HepG2 (cell line): ENCODE measurements at regions not wholly inside any gene's neighbourhood (a gene's known extent, or its start where the extent isn't known, plus 50 kb on each side); places are given as distances from the start of the nearest gene placed in this dataset.
"Not testable (repeated sequence)": the region's sequence is repeated elsewhere in the genome, so short reads cannot be mapped to it uniquely, and the experiment has no call there.

Experiments used
- ATAC-seq: fragments of 200-7000 bp; cut with Tn5 transposase; 3 replicates; pipeline ENCODE4 v1.9.1; 2020; ENCODE audit warnings: mild to moderate bottlenecking, moderate library complexity
- BruUV-seq: library from RNA; stranded (reverse); fragments of 400-500 nt; replicated peaks from 2 replicates; lab custom pipeline; 2021; lab: Mats Ljungman, UMichigan
- CTCF ChIA-PET: fragments of 300-600 bp; formaldehyde crosslinking; extraction: SDS; loops from one replicate; lab custom pipeline; 2021; ENCODE audit warnings: low total read pairs, inconsistent platforms, low intra/inter-chr PET ratio; lab: Yijun Ruan, JAX
- POLR2A ChIA-PET: fragments of 350-600 bp; sonication (Branson Sonifier 250); formaldehyde crosslinking; loops from one replicate; lab custom pipeline; 2020; ENCODE audit warnings: antibody characterized with exemption, inconsistent platforms; lab: Yijun Ruan, JAX
- DNase-seq: peaks from one replicate; pipeline ENCODE4 v3.0.0-alpha.2; 2015; ENCODE audit warnings: low spot score
- FAIRE-seq: peaks from 3 replicates; lab custom pipeline; 2011; peaks lifted over from hg19 to GRCh38; lab: Jason Lieb, UNC
- H2AFZ ChIP-seq: one replicate; pipeline ENCODE4 v1.6.1; 2011; ENCODE audit warnings: low read length, inconsistent platforms
- H3K27ac ChIP-seq: fragments of 300-600 bp; 3 replicates; pipeline ENCODE4 v1.8.0; 2011; ENCODE audit warnings: mixed run types, mild to moderate bottlenecking, mixed read lengths, low read length, inconsistent platforms; ENCODE audit not compliant: insufficient read depth; ENCODE audit errors: extremely low read length
- H3K27me3 ChIP-seq, 2 experiments: fragments of 200-600 bp in 1 of 2; 2 replicates in 1 of 2; 3 replicates in 1 of 2; pipeline versions ENCODE4 v1.6.0 to v1.8.0; 2011; ENCODE audit warnings: low read length in 2 of 2, mild to moderate bottlenecking in 2 of 2, moderate library complexity in 2 of 2, inconsistent platforms in 1 of 2; ENCODE audit not compliant: insufficient read depth in 2 of 2, control insufficient read depth in 1 of 2
- H3K36me3 ChIP-seq, 2 experiments: fragments of 200-600 bp in 1 of 2; replicated peaks in 1 of 2; 2 replicates in 1 of 2; 3 replicates in 1 of 2; pipeline versions ENCODE4 v1.5.1 to v1.8.0; 2011; ENCODE audit warnings: low read length in 2 of 2, inconsistent platforms in 1 of 2; ENCODE audit not compliant: insufficient read depth in 2 of 2, control insufficient read depth in 1 of 2
- H3K4me1 ChIP-seq: 2 replicates; pipeline ENCODE4 v1.5.1; 2012; ENCODE audit warnings: low read length, inconsistent platforms; ENCODE audit not compliant: insufficient read depth
- H3K4me2 ChIP-seq: 2 replicates; pipeline ENCODE4 v1.6.0; 2011; ENCODE audit warnings: low read depth, low read length, inconsistent platforms
- H3K4me3 ChIP-seq, 3 experiments: fragments of 200-600 bp in 1 of 3; sonication (generic), shearing (Covaris generic) in 1 of 3; replicated peaks in 1 of 3; 2 replicates each; pipeline ENCODE4 v1.5.1; 2011 to 2016; ENCODE audit warnings: low read length in 3 of 3, inconsistent platforms in 2 of 3, low read depth in 2 of 3, mild to moderate bottlenecking in 2 of 3, control low read depth in 1 of 3, mixed read lengths in 1 of 3; ENCODE audit not compliant: insufficient read depth in 1 of 3
- H3K79me2 ChIP-seq: one replicate; pipeline ENCODE4 v1.6.1; 2011; ENCODE audit warnings: low read length, inconsistent platforms; ENCODE audit not compliant: insufficient read depth
- H3K9ac ChIP-seq: 2 replicates; pipeline ENCODE4 v1.6.0; 2011; ENCODE audit warnings: mild to moderate bottlenecking, low read depth, low read length, inconsistent platforms; ENCODE audit not compliant: insufficient read depth
- H3K9me3 ChIP-seq: 2 replicates; pipeline ENCODE4 v1.5.1; 2012; ENCODE audit warnings: mild to moderate bottlenecking, low read length
- H4K20me1 ChIP-seq: 2 replicates; pipeline ENCODE4 v1.6.0; 2011; ENCODE audit warnings: inconsistent platforms, mild to moderate bottlenecking, low read length, moderate library complexity; ENCODE audit not compliant: insufficient read depth
- CEBPG ChIP-seq: IDR thresholded peaks from 2 replicates; pipeline ENCODE4 v1.6.1; 2016
- FOXA3 ChIP-seq: IDR thresholded peaks from 2 replicates; pipeline ENCODE4 v1.6.1; 2016; ENCODE audit warnings: missing genetic modification reagents, missing compliant biosample characterization
- HOXA5 ChIP-seq: sonication (generic); formaldehyde crosslinking; IDR thresholded peaks from 2 replicates; pipeline ENCODE4 v1.4.0; 2020; ENCODE audit warnings: missing genetic modification reagents
- KDM3A ChIP-seq: IDR thresholded peaks from 2 replicates; pipeline ENCODE4 v1.6.1; 2018; ENCODE audit warnings: low read depth, missing compliant biosample characterization
- MIXL1 ChIP-seq: IDR thresholded peaks from 2 replicates; pipeline ENCODE4 v1.6.1; 2016
- SIX1 ChIP-seq: sonication (generic); formaldehyde crosslinking; IDR thresholded peaks from 2 replicates; pipeline ENCODE4 v1.4.0; 2020; ENCODE audit warnings: missing genetic modification reagents, borderline replicate concordance
- TRIM24 ChIP-seq: sonication (generic); formaldehyde crosslinking; IDR thresholded peaks from 2 replicates; pipeline ENCODE4 v1.8.0; 2022; ENCODE audit warnings: mild to moderate bottlenecking, missing genetic modification reagents
- whole genome bisulfite sequencing: methylation state at CpG from one replicate; pipeline ENCODE4 v1.1.6; 2017; ENCODE audit warnings: low lambda C conversion rate; 5-methylcytosine and 5-hydroxymethylcytosine counted together
- in situ Hi-C: cut with HindIII; loops from 2 replicates; pipeline ENCODE4 v1.10.0; 2017; ENCODE audit warnings: low pct_unique_long_range_greater_than_20kb; ENCODE audit not compliant: extremely low pct_ligation_motif_present
- intact Hi-C: fragments of 100-400 bp; cut with micrococcal nuclease; formaldehyde crosslinking; loops from one replicate; pipeline ENCODE4 v1.10.0; 2022; ENCODE audit not compliant: unreplicated experiment
- TF ChIP-seq, protein P1 (sequence below): sonication (generic); formaldehyde crosslinking; IDR thresholded peaks from 2 replicates; pipeline ENCODE4 v1.8.1; 2023; ENCODE audit warnings: mild to moderate bottlenecking, missing genetic modification reagents, borderline replicate concordance
- TF ChIP-seq, protein P2 (sequence below): sonication (generic); formaldehyde crosslinking; IDR thresholded peaks from 2 replicates; pipeline ENCODE4 v1.4.0; 2020; ENCODE audit warnings: low read depth, missing genetic modification reagents
- TF ChIP-seq, protein P3 (sequence below), 2 experiments: sonication (generic) in 1 of 2; formaldehyde crosslinking in 1 of 2; IDR thresholded peaks; 2 replicates each; pipeline versions ENCODE4 v1.4.0 to v1.6.1; 2016 to 2020; ENCODE audit warnings: borderline replicate concordance in 1 of 2, low read depth in 1 of 2, mild to moderate bottlenecking in 1 of 2, missing genetic modification reagents in 1 of 2

DNA sequence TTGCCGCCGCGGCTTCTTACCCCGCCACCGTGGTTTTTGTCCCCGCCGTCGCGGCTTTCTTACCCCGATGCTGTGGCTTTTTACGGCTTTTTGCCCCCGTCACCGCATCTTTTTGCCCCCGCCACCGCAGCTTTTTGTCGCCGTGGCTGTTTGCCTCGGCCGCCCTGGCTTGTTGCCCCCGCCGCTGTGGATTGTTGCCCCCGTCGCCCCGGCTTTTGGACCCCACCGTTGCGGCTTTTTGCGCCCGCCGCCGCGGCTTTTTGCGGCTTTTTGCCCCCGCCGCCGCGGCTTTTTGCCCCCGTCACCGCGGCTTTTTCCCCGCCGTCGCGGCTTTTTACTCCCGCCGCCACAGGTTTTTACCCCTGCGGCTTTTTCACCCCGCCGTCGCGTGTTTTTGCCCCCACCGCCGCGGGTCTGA lies 3934.3 kb downstream of the SRGAP2C start:
- Histone ChIP-seq H3K79me2 (no peaks in the 10 kb centered on the region), H3K36me3 (no peaks in the 10 kb centered on the region), H4K20me1 (no peaks in the 10 kb centered on the region), H3K4me3 (no peak overlapping the region), H3K9ac (no peak overlapping the region), H3K27ac (no peak overlapping the region), H3K9me3 (peaks cover 41% of the 10 kb centered on the region), H2AFZ (no peak overlapping the region)
- ChIA-PET CTCF (no interaction called here), POLR2A (no interaction called here)
- in situ Hi-C loops (no loop called here), intact Hi-C loops (no loop called here)
- FAIRE-seq: no peak
- no TSS peak for BruUV-seq
- no peak for DNase-seq
- WGBS: 83% methylated on average over 53 of the region's 53 CpGs
- no peak for ATAC-seq
- TF ChIP-seq TRIM24 (CRISPR knock-in tag) (no peak), MIXL1 (CRISPR knock-in tag) (no peak), SIX1 (CRISPR knock-in tag) (no peak), KDM3A (CRISPR knock-in tag) (no peak), FOXA3 (CRISPR knock-in tag) (no peak), CEBPG (CRISPR knock-in tag) (no peak), HOXA5 (CRISPR knock-in tag) (no peak)
- TF ChIP-seq, protein P1, sequence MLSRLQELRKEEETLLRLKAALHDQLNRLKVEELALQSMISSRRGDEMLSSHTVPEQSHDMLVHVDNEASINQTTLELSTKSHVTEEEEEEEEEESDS: no peak
- TF ChIP-seq, protein P2, sequence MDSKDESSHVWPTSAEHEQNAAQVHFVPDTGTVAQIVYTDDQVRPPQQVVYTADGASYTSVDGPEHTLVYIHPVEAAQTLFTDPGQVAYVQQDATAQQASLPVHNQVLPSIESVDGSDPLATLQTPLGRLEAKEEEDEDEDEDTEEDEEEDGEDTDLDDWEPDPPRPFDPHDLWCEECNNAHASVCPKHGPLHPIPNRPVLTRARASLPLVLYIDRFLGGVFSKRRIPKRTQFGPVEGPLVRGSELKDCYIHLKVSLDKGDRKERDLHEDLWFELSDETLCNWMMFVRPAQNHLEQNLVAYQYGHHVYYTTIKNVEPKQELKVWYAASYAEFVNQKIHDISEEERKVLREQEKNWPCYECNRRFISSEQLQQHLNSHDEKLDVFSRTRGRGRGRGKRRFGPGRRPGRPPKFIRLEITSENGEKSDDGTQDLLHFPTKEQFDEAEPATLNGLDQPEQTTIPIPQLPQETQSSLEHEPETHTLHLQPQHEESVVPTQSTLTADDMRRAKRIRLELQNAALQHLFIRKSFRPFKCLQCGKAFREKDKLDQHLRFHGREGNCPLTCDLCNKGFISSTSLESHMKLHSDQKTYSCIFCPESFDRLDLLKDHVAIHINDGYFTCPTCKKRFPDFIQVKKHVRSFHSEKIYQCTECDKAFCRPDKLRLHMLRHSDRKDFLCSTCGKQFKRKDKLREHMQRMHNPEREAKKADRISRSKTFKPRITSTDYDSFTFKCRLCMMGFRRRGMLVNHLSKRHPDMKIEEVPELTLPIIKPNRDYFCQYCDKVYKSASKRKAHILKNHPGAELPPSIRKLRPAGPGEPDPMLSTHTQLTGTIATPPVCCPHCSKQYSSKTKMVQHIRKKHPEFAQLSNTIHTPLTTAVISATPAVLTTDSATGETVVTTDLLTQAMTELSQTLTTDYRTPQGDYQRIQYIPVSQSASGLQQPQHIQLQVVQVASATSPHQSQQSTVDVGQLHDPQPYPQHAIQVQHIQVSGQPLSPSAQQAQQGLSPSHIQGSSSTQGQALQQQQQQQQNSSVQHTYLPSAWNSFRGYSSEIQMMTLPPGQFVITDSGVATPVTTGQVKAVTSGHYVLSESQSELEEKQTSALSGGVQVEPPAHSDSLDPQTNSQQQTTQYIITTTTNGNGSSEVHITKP (CRISPR knock-in tag): no peak
- TF ChIP-seq, protein P3, sequence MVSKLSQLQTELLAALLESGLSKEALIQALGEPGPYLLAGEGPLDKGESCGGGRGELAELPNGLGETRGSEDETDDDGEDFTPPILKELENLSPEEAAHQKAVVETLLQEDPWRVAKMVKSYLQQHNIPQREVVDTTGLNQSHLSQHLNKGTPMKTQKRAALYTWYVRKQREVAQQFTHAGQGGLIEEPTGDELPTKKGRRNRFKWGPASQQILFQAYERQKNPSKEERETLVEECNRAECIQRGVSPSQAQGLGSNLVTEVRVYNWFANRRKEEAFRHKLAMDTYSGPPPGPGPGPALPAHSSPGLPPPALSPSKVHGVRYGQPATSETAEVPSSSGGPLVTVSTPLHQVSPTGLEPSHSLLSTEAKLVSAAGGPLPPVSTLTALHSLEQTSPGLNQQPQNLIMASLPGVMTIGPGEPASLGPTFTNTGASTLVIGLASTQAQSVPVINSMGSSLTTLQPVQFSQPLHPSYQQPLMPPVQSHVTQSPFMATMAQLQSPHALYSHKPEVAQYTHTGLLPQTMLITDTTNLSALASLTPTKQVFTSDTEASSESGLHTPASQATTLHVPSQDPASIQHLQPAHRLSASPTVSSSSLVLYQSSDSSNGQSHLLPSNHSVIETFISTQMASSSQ (IDR thresholded peaks at IDR 0.05; ENCODE audit: low read depth): no peak
- TF ChIP-seq, protein P3 (CRISPR knock-in tag; IDR thresholded peaks at IDR 0.05; ENCODE audit: borderline replicate concordance): no peak
- TF ChIP-seq, all 625 proteins: peak for 0
- Histone ChIP-seq H3K27me3 (no peaks in the 10 kb centered on the region), H3K4me1 (no peaks in the 10 kb centered on the region), H3K4me2 (no peak overlapping the region)

DNA sequence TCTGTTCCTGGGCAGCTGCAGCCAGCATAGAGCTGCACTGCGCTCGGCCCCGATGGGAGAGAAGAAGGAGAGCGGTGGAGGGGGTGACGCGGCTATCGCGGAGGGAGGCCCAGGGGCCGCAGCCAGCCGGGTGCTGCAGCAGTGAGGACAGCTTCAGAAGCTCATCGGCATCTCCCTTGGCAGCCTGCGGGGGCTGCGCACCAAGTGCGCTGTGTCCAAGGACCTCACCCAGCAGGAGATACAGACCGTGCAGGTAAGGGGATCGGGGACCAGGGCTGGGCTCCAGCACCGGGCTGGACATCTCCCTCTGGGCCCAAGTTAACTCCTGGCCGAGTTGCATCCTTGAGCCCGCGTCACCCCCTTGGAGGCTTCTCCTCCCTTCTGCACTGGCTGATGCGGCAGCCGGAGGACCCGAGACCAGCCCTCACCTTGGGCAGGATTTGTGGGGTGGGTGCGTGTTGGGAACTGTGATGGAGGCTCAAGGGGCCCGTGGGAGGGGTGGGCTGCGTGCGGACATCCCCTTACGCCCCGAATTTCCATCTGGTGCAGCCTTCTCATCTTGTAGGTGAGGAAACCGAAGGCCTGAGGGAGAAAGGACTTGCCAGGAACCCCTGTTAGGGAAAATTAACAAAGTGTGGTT lies 3934.9 kb downstream of the SRGAP2C start:
- H3K27ac ChIP-seq, H3K27me3 ChIP-seq, intact Hi-C loops, POLR2A ChIA-PET, CTCF ChIA-PET, H3K36me3 ChIP-seq, H3K4me2 ChIP-seq, H3K79me2 ChIP-seq, H3K4me3 ChIP-seq, H3K9ac ChIP-seq, BruUV-seq, FAIRE-seq, in situ Hi-C loops, H3K4me1 ChIP-seq, H4K20me1 ChIP-seq, ATAC-seq, DNase-seq, H2AFZ ChIP-seq: not testable (repeated sequence)
- 27% methylated on average over 10 of the region's 30 CpGs for WGBS
- peaks cover 44% of the 10 kb centered on the region for H3K9me3 ChIP-seq
